GM18499 (cell line): ENCODE measurements at regions not wholly inside any gene's neighbourhood (a gene's known extent, or its start where the extent isn't known, plus 50 kb on each side); places are given as distances from the start of the nearest gene placed in this dataset.
"Not testable (repeated sequence)": the region's sequence is repeated elsewhere in the genome, so short reads cannot be mapped to it uniquely, and the experiment has no call there.

Experiments
- ATAC-seq: cut with Tn5 transposase; IDR thresholded peaks from one replicate; pipeline ENCODE4 v1.9.1; 2021; ENCODE audit warnings: moderate number of reproducible peaks; ENCODE audit not compliant: insufficient read depth, unreplicated experiment

- ATAC-seq: no peak
Observed at GRCh38 chr2:767440-767839, 90.2 kb upstream of the TMEM18 start.

- ATAC-seq: no peak
Observed at GRCh38 chr2:766255-766654, 89.0 kb upstream of the TMEM18 start.

DNA sequence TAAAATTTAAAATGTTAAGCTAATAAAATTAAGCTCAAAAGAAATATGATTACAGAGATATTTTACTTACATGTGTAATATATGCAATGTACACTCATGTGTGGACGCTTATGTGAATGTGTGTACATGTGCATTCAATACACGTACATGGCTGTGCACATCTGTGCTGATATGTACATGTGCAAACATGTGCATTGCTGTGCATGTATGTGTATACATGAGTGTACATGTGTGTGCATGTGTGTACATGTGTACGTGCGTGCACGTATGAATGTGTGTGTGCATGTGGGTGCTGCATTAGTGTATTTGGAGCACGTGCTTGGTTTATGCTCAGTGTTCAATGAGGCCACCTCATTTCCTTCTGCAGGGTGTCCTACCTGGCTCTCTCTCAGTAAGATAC lies 88.2 kb upstream of the TMEM18 start:
- no peak for ATAC-seq

GRCh38 chr2:763766-764525 lies 86.7 kb upstream of the TMEM18 start:
- ATAC-seq: no peak

GRCh38 chr2:762646-763045 lies 85.4 kb upstream of the TMEM18 start:
- ATAC-seq: no peak

DNA sequence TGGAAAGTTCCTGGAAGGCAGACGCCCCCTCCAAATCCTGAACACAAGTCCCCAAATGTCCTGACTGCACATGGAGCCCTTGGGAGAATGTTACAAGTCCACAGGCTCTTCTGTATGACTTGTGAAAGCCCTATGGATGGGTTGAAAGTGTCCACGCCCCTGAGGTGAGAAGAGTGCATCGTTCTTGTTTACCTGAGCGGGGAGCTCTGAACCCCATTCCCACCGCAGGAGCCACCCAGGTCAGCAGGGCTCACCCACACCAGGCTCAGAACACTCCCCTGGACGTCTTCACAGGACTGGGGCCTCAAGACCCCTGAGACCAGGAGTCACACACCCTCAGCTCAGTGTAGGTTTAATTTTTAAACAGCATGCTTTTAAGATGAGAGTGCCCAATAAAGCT lies 84.2 kb upstream of the TMEM18 start:
- ATAC-seq: no peak

- no peak for ATAC-seq
Observed at GRCh38 chr2:760001-760400, 82.8 kb upstream of the TMEM18 start.

GRCh38 chr2:758073-758820 lies 81.0 kb upstream of the TMEM18 start:
- ATAC-seq: no peak

DNA sequence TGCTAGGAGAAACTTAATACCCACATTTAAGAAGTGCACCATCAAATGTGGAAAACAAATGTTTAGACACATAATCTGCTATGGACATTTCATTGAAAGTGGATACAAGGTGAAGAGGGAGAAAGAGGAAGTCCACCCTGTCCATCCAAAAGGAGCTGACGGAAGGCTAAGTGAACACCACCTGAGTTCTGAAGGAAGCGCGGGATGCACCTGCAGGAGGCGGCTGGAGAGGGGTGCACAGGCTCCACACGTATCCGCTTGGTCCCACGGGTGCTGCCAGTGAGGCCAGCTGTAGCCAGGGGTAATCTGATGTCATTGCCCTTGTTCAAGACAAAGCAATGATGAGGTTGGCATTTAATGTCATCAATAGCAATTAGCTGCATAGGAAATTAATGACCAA lies 75.9 kb upstream of the TMEM18 start:
- ATAC-seq: no peak

GRCh38 chr2:751474-751873 lies 74.3 kb upstream of the TMEM18 start:
- no peak for ATAC-seq

- ATAC-seq: no peak
Observed at GRCh38 chr2:750628-751027, 73.4 kb upstream of the TMEM18 start.

DNA sequence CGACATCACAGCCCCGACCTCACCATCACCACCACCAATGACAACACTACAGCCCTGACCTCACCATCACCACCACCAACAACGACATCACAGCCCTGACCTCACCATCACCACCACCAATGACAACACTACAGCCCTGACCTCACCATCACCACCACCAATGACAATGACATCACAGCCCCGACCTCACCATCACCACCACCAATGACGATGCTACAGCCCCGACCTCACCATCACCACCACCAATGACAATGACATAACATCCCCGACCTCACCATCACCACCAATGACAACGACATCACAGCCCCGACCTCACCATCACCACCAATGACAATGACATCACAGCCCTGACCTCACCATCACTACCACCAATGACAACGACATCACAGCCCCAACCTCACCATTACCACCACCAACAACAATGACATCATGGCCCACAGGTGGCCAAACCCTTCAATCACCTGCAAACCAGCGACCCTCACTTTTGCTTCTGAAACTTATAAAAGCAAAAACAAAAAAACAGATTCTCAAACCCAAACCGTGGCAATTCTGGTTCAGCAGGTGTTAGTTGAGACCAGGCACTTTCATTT lies 70.7 kb upstream of the TMEM18 start:
- ATAC-seq: no peak

DNA sequence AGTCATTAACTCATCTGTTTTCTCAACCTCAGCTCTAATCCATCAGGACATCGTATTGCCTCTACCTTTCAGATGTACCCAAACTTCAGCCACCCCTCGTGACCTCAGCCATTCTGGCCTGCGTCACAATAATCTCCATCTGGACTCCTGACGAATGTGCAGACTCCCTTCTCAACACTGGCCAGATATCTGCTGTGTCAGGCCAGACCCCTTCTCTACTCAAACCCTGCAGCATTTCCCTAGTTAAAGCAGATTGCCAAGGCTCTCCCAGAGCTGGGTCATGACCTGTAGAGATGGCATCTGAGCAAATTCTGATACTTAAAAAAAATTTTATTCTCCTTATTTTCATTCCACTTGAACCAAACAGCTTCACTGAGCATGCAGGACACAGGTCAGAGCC lies 69.5 kb upstream of the TMEM18 start:
- no peak for ATAC-seq

DNA sequence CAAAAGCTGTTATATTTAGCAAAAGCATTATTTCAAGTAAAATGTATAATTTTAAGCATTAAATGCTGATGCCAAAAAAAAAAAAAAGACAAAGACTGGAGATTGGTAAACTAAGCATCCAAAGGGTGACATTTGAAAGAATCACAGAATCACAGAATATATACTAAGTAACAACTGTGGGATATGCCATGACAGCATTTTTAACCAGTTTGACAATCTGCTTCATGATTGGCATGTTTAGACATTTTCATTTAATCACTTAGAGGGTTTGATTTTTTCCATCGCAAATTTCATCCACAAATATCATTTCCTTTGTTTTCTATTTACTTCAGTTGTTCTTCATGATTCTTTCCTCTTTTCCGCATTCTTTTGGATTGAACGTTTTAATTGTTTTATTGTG lies 66.9 kb upstream of the TMEM18 start:
- no peak for ATAC-seq

- ATAC-seq: no peak
Observed at GRCh38 chr2:742221-742620, 65.0 kb upstream of the TMEM18 start.

- no peak for ATAC-seq
Observed at GRCh38 chr2:741195-741496, 63.9 kb upstream of the TMEM18 start.

DNA sequence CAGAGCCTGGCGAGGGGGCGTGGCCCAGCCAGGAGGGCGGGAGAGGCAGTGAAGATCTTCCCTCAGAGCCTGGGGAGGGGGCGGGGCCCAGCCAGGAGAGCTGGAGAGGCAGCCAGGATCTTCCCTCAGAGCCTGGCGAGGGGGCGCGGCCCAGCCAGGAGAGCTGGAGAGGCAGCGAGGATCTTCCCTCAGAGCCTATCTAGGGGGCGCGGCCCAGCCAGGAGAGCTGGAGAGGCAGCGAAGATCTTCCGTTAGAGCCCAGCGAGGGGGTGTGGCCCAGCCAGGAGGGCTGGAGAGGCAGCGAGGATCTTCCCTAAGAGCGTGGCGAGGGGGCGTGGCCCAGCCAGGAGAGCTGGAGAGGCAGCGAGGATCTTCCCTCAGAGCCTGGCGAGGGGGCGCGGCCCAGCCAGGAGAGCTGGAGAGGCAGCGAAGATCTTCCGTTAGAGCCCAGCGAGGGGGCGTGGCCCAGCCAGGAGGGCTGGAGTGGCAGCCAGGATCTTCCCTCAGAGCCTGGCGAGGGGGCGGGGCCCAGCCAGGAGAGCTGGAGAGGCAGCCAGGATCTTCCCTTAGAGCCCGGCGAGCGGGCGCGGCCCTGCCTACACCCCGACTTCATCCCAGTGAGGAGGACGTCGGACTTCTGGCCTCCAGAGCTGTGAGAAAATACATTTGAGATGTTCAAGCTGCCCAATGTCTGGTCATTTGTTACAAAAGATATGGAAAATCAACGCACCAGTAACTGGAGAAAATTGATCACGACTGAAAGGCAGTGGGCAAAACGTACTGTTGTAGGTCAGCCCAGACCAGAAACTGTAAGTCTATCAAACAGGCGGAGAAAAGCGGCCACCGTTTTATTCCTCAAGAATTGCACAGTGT lies 63.4 kb upstream of the TMEM18 start:
- ATAC-seq: not testable (repeated sequence)

DNA sequence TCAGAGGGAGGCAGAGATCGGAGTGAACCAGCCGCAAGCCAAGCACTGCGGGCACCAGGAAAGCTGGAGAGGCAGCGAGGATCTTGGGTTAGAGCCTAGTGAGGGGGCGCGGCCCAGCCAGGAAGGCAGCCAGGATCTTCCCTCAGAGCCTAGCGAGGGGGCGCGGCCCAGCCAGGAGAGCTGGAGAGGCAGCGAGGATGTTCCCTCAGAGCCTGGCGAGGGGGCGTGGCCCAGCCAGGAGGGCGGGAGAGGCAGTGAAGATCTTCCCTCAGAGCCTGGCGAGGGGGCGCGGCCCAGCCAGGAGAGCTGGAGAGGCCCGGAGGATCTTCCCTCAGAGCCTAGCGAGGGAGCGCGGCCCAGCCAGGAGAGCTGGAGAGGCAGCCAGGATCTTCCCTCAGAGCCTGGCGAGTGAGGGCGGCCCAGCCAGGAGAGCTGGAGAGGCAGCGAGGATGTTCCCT lies 62.7 kb upstream of the TMEM18 start:
- ATAC-seq: not testable (repeated sequence)

GRCh38 chr2:736939-737338 lies 59.7 kb upstream of the TMEM18 start:
- ATAC-seq: no peak

DNA sequence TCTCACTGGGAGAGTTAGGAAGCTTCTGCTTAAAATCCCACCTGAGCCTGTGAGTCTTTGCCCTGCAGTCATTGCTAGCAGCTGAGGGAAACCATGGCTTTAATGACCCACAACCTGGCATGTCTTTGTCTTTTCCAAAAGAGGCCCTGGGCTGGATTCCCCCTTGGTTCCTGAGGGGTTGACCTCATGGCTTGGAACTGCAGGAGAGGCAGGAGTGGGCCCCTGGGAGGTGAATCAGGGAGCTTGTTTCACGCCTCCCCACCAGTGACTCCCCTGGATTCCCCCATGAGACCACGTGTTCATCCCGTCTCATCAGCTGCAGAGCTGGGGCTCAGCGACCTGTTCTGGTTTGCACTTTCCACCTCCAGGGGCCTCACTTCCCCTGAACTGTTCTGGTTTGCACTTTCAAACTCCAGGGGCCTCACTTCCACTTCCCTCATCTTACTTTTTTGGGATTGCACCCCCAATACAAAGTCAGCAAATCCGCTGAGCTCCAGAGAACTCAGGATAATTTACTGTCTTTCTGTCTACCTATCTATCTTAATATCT lies 58.5 kb upstream of the TMEM18 start:
- ATAC-seq: peak; percentile 75
